H9 (cell line): ENCODE measurements at regions not wholly inside any gene's neighbourhood (a gene's known extent, or its start where the extent isn't known, plus 50 kb on each side); places are given as distances from the start of the nearest gene placed in this dataset.

Experiments used
- DNase-seq: peaks from one replicate; pipeline ENCODE4 v3.0.0-alpha.2; 2017
- H2AFZ ChIP-seq: one replicate; pipeline ENCODE4 v1.6.1; 2013; ENCODE audit warnings: mild to moderate bottlenecking, low read length, control low read depth, moderate library complexity
- H2AK5ac ChIP-seq: 2 replicates; pipeline ENCODE4 v1.6.1; 2013; ENCODE audit warnings: low read length, control low read depth, mixed read lengths; ENCODE audit not compliant: insufficient read length
- H2BK120ac ChIP-seq: one replicate; pipeline ENCODE4 v1.6.1; 2013; ENCODE audit warnings: low read depth, mild to moderate bottlenecking, low read length, control low read depth, inconsistent platforms; ENCODE audit not compliant: poor library complexity, severe bottlenecking
- H2BK12ac ChIP-seq: 2 replicates; pipeline ENCODE4 v1.6.1; 2013; ENCODE audit warnings: low read length, control low read depth, mixed read lengths, low read depth; ENCODE audit not compliant: insufficient read length
- H2BK15ac ChIP-seq: 2 replicates; pipeline ENCODE4 v1.6.1; 2013; ENCODE audit warnings: low read depth, low read length, control low read depth
- H2BK20ac ChIP-seq: one replicate; pipeline ENCODE4 v1.6.1; 2013; ENCODE audit warnings: low read depth, mild to moderate bottlenecking, low read length, control low read depth, inconsistent platforms; ENCODE audit not compliant: poor library complexity, severe bottlenecking
- H2BK5ac ChIP-seq: 2 replicates; pipeline ENCODE4 v1.6.1; 2013; ENCODE audit warnings: low read length, control low read depth, mixed read lengths; ENCODE audit not compliant: insufficient read length
- H3K14ac ChIP-seq: 2 replicates; pipeline ENCODE4 v1.6.1; 2013; ENCODE audit warnings: low read length, control low read depth; ENCODE audit not compliant: insufficient read depth
- H3K18ac ChIP-seq: 2 replicates; pipeline ENCODE4 v1.6.1; 2013; ENCODE audit warnings: low read depth, mild to moderate bottlenecking, mixed read lengths, low read length, control low read depth; ENCODE audit not compliant: insufficient read length
- H3K23ac ChIP-seq: 2 replicates; pipeline ENCODE4 v1.6.1; 2013; ENCODE audit warnings: low read length, control low read depth, mixed read lengths, low read depth; ENCODE audit not compliant: insufficient read length
- H3K23me2 ChIP-seq: 2 replicates; pipeline ENCODE4 v1.6.1; 2013; ENCODE audit warnings: low read depth, mild to moderate bottlenecking, mixed read lengths, low read length, control low read depth; ENCODE audit not compliant: insufficient read length, poor library complexity, severe bottlenecking
- H3K27ac ChIP-seq: 2 replicates; pipeline ENCODE4 v1.5.1; 2013; ENCODE audit warnings: low read length, control low read depth, mixed read lengths, low read depth; ENCODE audit not compliant: insufficient read length
- H3K27me3 ChIP-seq: 2 replicates; pipeline ENCODE4 v1.6.1; 2013; ENCODE audit warnings: low read length, control low read depth, inconsistent platforms; ENCODE audit not compliant: insufficient read depth
- H3K4ac ChIP-seq: 2 replicates; pipeline ENCODE4 v1.6.1; 2013; ENCODE audit warnings: low read depth, mild to moderate bottlenecking, control low read depth, inconsistent platforms, low read length, moderate library complexity
- H3K4me1 ChIP-seq: 2 replicates; pipeline ENCODE4 v1.6.1; 2013; ENCODE audit warnings: low read length, control low read depth, inconsistent platforms; ENCODE audit not compliant: insufficient read depth
- H3K4me2 ChIP-seq: 2 replicates; pipeline ENCODE4 v1.6.1; 2013; ENCODE audit warnings: low read length, control low read depth, mixed read lengths; ENCODE audit not compliant: insufficient read length, insufficient read depth
- H3K56ac ChIP-seq: 2 replicates; pipeline ENCODE4 v1.6.1; 2013; ENCODE audit warnings: low read depth, mild to moderate bottlenecking, mixed read lengths, low read length, control low read depth; ENCODE audit not compliant: insufficient read length
- H3K79me1 ChIP-seq: 2 replicates; pipeline ENCODE4 v1.6.1; 2013; ENCODE audit warnings: low read depth, mild to moderate bottlenecking, moderate library complexity, low read length, control low read depth, inconsistent platforms; ENCODE audit not compliant: insufficient read depth, poor library complexity, severe bottlenecking
- H3K79me2 ChIP-seq: 2 replicates; pipeline ENCODE4 v1.6.1; 2013; ENCODE audit warnings: low read length, control low read depth, inconsistent platforms; ENCODE audit not compliant: insufficient read depth
- H3K9ac ChIP-seq: 2 replicates; pipeline ENCODE4 v1.6.1; 2013; ENCODE audit warnings: low read length, control low read depth, mixed read lengths; ENCODE audit not compliant: insufficient read length; ENCODE audit errors: extremely low read depth
- H3K9me3 ChIP-seq: one replicate; pipeline ENCODE4 v1.6.1; 2013; ENCODE audit warnings: low read depth, low read length, inconsistent platforms; ENCODE audit not compliant: control insufficient read depth
- H3T11ph ChIP-seq: one replicate; pipeline ENCODE4 v1.6.1; 2013; ENCODE audit warnings: mild to moderate bottlenecking, low read length, control low read depth, inconsistent platforms
- H4K20me1 ChIP-seq: one replicate; pipeline ENCODE4 v1.6.1; 2013; ENCODE audit not compliant: control insufficient read depth, insufficient read length, insufficient read depth
- H4K5ac ChIP-seq: 2 replicates; pipeline ENCODE4 v1.6.1; 2013; ENCODE audit warnings: low read depth, mild to moderate bottlenecking, mixed read lengths, low read length, control low read depth; ENCODE audit not compliant: insufficient read length
- H4K8ac ChIP-seq: replicated peaks from 2 replicates; pipeline ENCODE4 v1.6.1; 2013; ENCODE audit warnings: low read length, control low read depth, mixed read lengths, low read depth; ENCODE audit not compliant: insufficient read length
- H4K91ac ChIP-seq: 2 replicates; pipeline ENCODE4 v1.6.1; 2013; ENCODE audit warnings: low read depth, mild to moderate bottlenecking, moderate library complexity, mixed read lengths, low read length, control low read depth; ENCODE audit not compliant: insufficient read length
- H3K27ac Mint-ChIP-seq, 3 experiments: 2 replicates in 2 of 3; 3 replicates in 1 of 3; pipeline ENCODE4 v1.8.0; 2020 to 2021; ENCODE audit warnings: mixed read lengths in 3 of 3, mild to moderate bottlenecking in 1 of 3, moderate library complexity in 1 of 3
- H3K27me3 Mint-ChIP-seq: 2 replicates; pipeline ENCODE4 v1.8.0; 2021; ENCODE audit warnings: low read depth, mild to moderate bottlenecking, moderate library complexity, mixed read lengths
- H3K36me3 Mint-ChIP-seq, 3 experiments: 2 replicates in 2 of 3; 3 replicates in 1 of 3; pipeline ENCODE4 v1.8.0; 2020 to 2021; ENCODE audit warnings: low read depth in 3 of 3, mixed read lengths in 3 of 3; ENCODE audit not compliant: insufficient read depth in 1 of 3
- H3K4me1 Mint-ChIP-seq, 2 experiments: 2 replicates each; pipeline ENCODE4 v1.8.0; 2020; ENCODE audit warnings: mixed read lengths in 2 of 2
- H3K4me3 Mint-ChIP-seq, 2 experiments: 2 replicates in 1 of 2; 3 replicates in 1 of 2; pipeline ENCODE4 v1.8.0; 2020 to 2021; ENCODE audit warnings: mild to moderate bottlenecking in 2 of 2, mixed read lengths in 2 of 2, moderate library complexity in 1 of 2
- H3K9me3 Mint-ChIP-seq, 2 experiments: 2 replicates in 1 of 2; 3 replicates in 1 of 2; pipeline ENCODE4 v1.8.0; 2020; ENCODE audit warnings: mild to moderate bottlenecking in 2 of 2, mixed read lengths in 2 of 2, moderate library complexity in 1 of 2
- WGBS: extraction: QIAGEN DNeasy Blood & Tissue Kit; methylation state at CpG from one replicate; pipeline ENCODE4 v1.1.7; 2013; ENCODE audit warnings: missing lambda C conversion rate, low lambda C conversion rate, mixed read lengths; ENCODE audit not compliant: insufficient read length; ENCODE audit errors: extremely low coverage; 5-methylcytosine and 5-hydroxymethylcytosine counted together
- TF ChIP-seq, protein P1 (sequence below): fragments of 200-600 bp; sonication (generic); conservative IDR thresholded peaks from 3 replicates; pipeline ENCODE4 v1.8.0; 2021; ENCODE audit warnings: antibody characterized with exemption, mild to moderate bottlenecking

DNA sequence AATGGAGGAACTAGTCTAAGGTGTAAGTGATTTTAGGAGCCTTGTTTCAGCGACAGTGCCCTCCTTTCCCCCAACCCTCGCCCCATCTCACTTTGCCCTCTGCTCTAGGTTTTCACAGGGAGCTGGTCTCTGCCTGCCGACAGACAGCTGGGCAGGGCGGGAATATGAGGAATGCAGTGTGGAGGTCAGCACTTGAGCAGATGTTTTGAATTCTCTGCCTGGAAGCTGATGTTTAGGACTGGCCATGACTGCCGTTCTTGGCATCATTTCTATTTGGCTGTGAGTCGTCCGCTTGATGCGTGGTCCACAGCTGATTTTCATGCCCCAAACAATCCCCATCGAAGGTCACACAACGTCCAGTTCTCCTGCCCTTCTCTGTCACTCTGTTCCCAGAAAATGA is 55.1 kb upstream of the SIX3 start:
- H3K4ac ChIP-seq = no peak overlapping the region

More for the DNA sequence above, 55.1 kb upstream of the SIX3 start:
- no peak overlapping the region for H2BK120ac ChIP-seq
- peaks cover 4 to 10% (median 6%) of the 10 kb centered on the region in 3 experiments; a peak in 5 of 7 replicates for H3K36me3 Mint-ChIP-seq
- no peak overlapping the region for H2BK12ac ChIP-seq
- H3T11ph ChIP-seq = no peak overlapping the region
- no peaks in the 10 kb centered on the region for H4K20me1 ChIP-seq
- H3K23me2 ChIP-seq = no peaks in the 10 kb centered on the region
- TF ChIP-seq, protein P1, sequence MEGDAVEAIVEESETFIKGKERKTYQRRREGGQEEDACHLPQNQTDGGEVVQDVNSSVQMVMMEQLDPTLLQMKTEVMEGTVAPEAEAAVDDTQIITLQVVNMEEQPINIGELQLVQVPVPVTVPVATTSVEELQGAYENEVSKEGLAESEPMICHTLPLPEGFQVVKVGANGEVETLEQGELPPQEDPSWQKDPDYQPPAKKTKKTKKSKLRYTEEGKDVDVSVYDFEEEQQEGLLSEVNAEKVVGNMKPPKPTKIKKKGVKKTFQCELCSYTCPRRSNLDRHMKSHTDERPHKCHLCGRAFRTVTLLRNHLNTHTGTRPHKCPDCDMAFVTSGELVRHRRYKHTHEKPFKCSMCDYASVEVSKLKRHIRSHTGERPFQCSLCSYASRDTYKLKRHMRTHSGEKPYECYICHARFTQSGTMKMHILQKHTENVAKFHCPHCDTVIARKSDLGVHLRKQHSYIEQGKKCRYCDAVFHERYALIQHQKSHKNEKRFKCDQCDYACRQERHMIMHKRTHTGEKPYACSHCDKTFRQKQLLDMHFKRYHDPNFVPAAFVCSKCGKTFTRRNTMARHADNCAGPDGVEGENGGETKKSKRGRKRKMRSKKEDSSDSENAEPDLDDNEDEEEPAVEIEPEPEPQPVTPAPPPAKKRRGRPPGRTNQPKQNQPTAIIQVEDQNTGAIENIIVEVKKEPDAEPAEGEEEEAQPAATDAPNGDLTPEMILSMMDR = no peak
- H2AK5ac ChIP-seq = no peak overlapping the region
- peaks cover 5 to 6% of the 10 kb centered on the region in 2 experiments for H3K9me3 Mint-ChIP-seq
- H3K4me3 Mint-ChIP-seq = no peak overlapping the region
- H3K9ac ChIP-seq = no peak overlapping the region
- H3K27me3 Mint-ChIP-seq = peaks cover 6% of the 10 kb centered on the region; the same call in 1 of the 2 replicates
- no peak for DNase-seq
- no peak overlapping the region; the same call in 1 of the 2 replicates for H3K14ac ChIP-seq
- H3K18ac ChIP-seq = no peak overlapping the region
- H2BK5ac ChIP-seq = no peak overlapping the region
- H3K4me1 ChIP-seq = peaks cover 8% of the 10 kb centered on the region
- H3K4me1 Mint-ChIP-seq = peaks cover 19 to 27% of the 10 kb centered on the region in 2 experiments
- H3K4me2 ChIP-seq = no peak overlapping the region
- no CpG with 5 or more reads among the region's 10 CpGs for WGBS
- H3K23ac ChIP-seq = no peak overlapping the region
- no peaks in the 10 kb centered on the region for H3K79me2 ChIP-seq
- no peak overlapping the region for H3K27ac ChIP-seq
- no peak overlapping the region for H4K8ac ChIP-seq
- no peak overlapping the region for H2BK15ac ChIP-seq
- H3K56ac ChIP-seq = no peak overlapping the region
- H2BK20ac ChIP-seq = no peak overlapping the region
- H3K9me3 ChIP-seq = no peaks in the 10 kb centered on the region
- H3K27ac Mint-ChIP-seq = no peak overlapping the region; a peak in 1 of 7 replicates
- H4K91ac ChIP-seq = no peak overlapping the region
- H3K27me3 ChIP-seq = no peaks in the 10 kb centered on the region
- no peak overlapping the region for H2AFZ ChIP-seq
- H4K5ac ChIP-seq = no peak overlapping the region
- H3K79me1 ChIP-seq = no peaks in the 10 kb centered on the region
